Testis (tissue), 2 donors: ENCODE measurements at regions not wholly inside any gene's neighbourhood (a gene's known extent, or its start where the extent isn't known, plus 50 kb on each side); places are given as distances from the start of the nearest gene placed in this dataset.

ENCODE experiments used
- DNase-seq: peaks from one replicate; pipeline ENCODE4 v3.0.0-alpha.2; 2019
- H3K27ac ChIP-seq, 2 donors: fragments of 200-600 bp; sonication (generic); one replicate each; pipeline ENCODE4 v1.5.1; 2019
- H3K27me3 ChIP-seq: fragments of 200-600 bp; sonication (generic); one replicate; pipeline ENCODE4 v1.5.1; 2019
- H3K36me3 ChIP-seq: fragments of 200-600 bp; sonication (generic); one replicate; pipeline ENCODE4 v1.5.1; 2017; ENCODE audit warnings: low read depth; ENCODE audit errors: missing control alignments
- H3K4me1 ChIP-seq: fragments of 200-600 bp; sonication (generic); one replicate; pipeline ENCODE4 v1.5.1; 2019
- H3K4me3 ChIP-seq, 2 donors: fragments of 200-600 bp; sonication (generic); one replicate each; pipeline ENCODE4 v1.5.1; 2017 to 2019
- H3K9me3 ChIP-seq: fragments of 200-600 bp; sonication (generic); one replicate; pipeline ENCODE4 v1.5.1; 2017
- POLR2A ChIP-seq: fragments of 450-650 bp; IDR thresholded peaks from one replicate; pipeline ENCODE4 v1.6.1; 2017; ENCODE audit warnings: antibody characterized with exemption, mild to moderate bottlenecking, moderate library complexity
- WGBS, 2 donors: methylation state at CpG; one replicate each; pipeline ENCODE4 v1.1.5; 2018; 5-methylcytosine and 5-hydroxymethylcytosine counted together
- intact Hi-C: fragments of 100-400 bp; cut with DNase I; formaldehyde crosslinking; loops from one replicate; pipeline ENCODE4 v1.15.1; 2023; ENCODE audit warnings: low total_unique reads
- TF ChIP-seq, protein P1 (sequence below), 3 experiments: fragments of 450-650 bp in 2 of 3; fragments of 200-600 bp in 1 of 3; sonication (generic) in 1 of 3; IDR thresholded peaks; one replicate each; pipeline ENCODE4 v1.5.1; 2016 to 2019; ENCODE audit warnings: antibody characterized with exemption in 3 of 3, mild to moderate bottlenecking in 2 of 3, moderate library complexity in 1 of 3

DNA sequence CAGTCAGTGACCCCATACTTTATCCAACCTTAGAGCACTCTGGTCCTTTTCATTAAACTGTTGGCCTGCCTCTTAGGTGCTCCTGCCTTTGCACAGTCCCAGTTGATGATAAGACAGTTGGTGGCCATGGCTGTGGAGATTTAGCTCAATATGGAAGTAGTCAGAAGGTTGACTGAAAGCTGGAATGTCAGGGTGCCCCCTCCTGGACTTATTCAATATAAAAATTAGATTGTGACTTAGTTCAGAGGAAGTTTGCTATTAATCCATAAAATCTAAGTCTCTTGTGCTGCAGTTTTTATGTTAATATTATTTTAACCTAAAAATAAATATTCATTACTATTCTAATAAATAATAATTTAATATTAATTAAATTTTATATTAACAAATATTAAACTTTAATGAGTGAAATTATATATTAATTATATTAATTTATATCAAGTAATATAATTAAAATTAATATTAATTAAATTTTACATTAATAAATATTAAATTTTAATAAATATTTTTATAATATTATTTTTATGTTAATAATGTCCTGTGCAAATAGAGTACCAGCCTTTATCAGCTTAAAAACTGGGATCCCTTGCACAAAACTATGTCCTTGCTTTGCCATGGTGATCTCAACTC, 77.7 kb upstream of the ADAMTSL1 start:
- Histone ChIP-seq H3K27me3 (no peaks in the 10 kb centered on the region), H3K4me1 (peaks cover 18% of the 10 kb centered on the region), H3K27ac (no peak overlapping the region), H3K36me3 (no peaks in the 10 kb centered on the region), H3K4me3 (no peak overlapping the region), H3K9me3 (no peaks in the 10 kb centered on the region)
- TF ChIP-seq, protein P1, sequence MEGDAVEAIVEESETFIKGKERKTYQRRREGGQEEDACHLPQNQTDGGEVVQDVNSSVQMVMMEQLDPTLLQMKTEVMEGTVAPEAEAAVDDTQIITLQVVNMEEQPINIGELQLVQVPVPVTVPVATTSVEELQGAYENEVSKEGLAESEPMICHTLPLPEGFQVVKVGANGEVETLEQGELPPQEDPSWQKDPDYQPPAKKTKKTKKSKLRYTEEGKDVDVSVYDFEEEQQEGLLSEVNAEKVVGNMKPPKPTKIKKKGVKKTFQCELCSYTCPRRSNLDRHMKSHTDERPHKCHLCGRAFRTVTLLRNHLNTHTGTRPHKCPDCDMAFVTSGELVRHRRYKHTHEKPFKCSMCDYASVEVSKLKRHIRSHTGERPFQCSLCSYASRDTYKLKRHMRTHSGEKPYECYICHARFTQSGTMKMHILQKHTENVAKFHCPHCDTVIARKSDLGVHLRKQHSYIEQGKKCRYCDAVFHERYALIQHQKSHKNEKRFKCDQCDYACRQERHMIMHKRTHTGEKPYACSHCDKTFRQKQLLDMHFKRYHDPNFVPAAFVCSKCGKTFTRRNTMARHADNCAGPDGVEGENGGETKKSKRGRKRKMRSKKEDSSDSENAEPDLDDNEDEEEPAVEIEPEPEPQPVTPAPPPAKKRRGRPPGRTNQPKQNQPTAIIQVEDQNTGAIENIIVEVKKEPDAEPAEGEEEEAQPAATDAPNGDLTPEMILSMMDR (IDR thresholded peaks at IDR 0.05) = no peak
- TF ChIP-seq POLR2A = no peak
- DNase-seq = peak; percentile 20
- intact Hi-C loops = no loop called here

GRCh38 chr9:18397076-18397475, 76.9 kb upstream of the ADAMTSL1 start:
- 59 to 69% methylated on average over 2 of the region's 2 CpGs for WGBS, 2 donors
- no peak overlapping the region for H3K27ac ChIP-seq
- no peak overlapping the region for H3K4me3 ChIP-seq
- peaks cover 18% of the 10 kb centered on the region for H3K4me1 ChIP-seq
- H3K9me3 ChIP-seq = no peaks in the 10 kb centered on the region
- DNase-seq = no peak
- no peaks in the 10 kb centered on the region for H3K27me3 ChIP-seq
- no peaks in the 10 kb centered on the region for H3K36me3 ChIP-seq
- TF ChIP-seq, protein P1 (IDR thresholded peaks at IDR 0.05) = no peak
- intact Hi-C loops = no loop called here

GRCh38 chr9:18398038-18398437, 75.9 kb upstream of the ADAMTSL1 start:
- no peak for DNase-seq
- WGBS, 2 donors = 92 to 100% methylated on average over 1 of the region's 1 CpG
- TF ChIP-seq, protein P1 (IDR thresholded peaks at IDR 0.05) = no peak
- Histone ChIP-seq H3K27ac (no peak overlapping the region), H3K27me3 (no peaks in the 10 kb centered on the region), H3K4me3 (no peak overlapping the region), H3K36me3 (no peaks in the 10 kb centered on the region), H3K4me1 (peaks cover 18% of the 10 kb centered on the region), H3K9me3 (no peaks in the 10 kb centered on the region)
- intact Hi-C loops = no loop called here

DNA sequence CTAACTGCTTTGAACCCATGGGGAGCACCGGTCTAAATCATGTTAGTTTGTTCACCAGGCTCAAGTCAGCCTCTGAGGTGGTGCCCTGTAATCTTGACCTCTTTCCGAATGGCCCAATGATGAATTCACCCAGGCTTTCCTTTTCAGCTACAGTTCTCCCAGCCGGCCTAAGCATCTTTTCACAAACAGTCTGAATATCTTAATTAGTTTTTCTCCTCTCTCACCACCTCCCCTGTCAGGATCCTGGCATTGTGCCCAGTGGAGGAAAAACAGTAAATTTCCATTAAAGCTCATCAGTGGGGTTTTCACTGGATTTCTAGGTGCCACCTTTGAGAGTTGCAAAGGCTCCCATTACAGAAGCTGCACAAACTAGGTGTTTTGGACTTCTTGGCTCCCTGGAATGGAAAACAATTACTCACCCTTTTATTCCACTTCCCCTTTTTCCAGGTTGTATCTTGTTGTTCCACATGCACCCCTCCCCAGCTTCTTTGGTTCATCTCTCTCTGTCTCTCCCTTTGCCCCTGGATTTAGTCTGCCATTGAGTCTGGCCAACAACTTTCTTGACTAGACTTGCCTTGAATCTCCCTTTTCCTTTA, 69.4 kb upstream of the ADAMTSL1 start:
- Histone ChIP-seq H3K9me3 (no peaks in the 10 kb centered on the region), H3K4me3 (no peak overlapping the region), H3K27me3 (no peaks in the 10 kb centered on the region), H3K4me1 (no peaks in the 10 kb centered on the region), H3K27ac (no peak overlapping the region), H3K36me3 (no peaks in the 10 kb centered on the region)
- DNase-seq = no peak
- TF ChIP-seq, protein P1 (IDR thresholded peaks at IDR 0.05) = no peak
- intact Hi-C loops = no loop called here
- 89 to 95% methylated on average over 3 of the region's 3 CpGs for WGBS, 2 donors

- 87 to 90% methylated on average over 3 of the region's 3 CpGs for WGBS, 2 donors
- Histone ChIP-seq H3K27me3 (no peaks in the 10 kb centered on the region), H3K9me3 (no peaks in the 10 kb centered on the region), H3K4me3 (no peak overlapping the region), H3K4me1 (no peaks in the 10 kb centered on the region), H3K27ac (no peak overlapping the region), H3K36me3 (no peaks in the 10 kb centered on the region)
- no peak for TF ChIP-seq POLR2A
- TF ChIP-seq, protein P1 (IDR thresholded peaks at IDR 0.05) = no peak
- DNase-seq = no peak
- intact Hi-C loops = no loop called here
Observed at GRCh38 chr9:18405240-18405639, 68.7 kb upstream of the ADAMTSL1 start.
